Adrenal gland (tissue), 9 donors: ENCODE measurements at regions not wholly inside any gene's neighbourhood (a gene's known extent, or its start where the extent isn't known, plus 50 kb on each side); places are given as distances from the start of the nearest gene placed in this dataset.
A peak's percentile ranks its signal among the peaks of the same experiment; 100 is the strongest.

Experiments
- DNase-seq, 7 donors: peaks; one replicate each; pipeline ENCODE4 v3.0.0-alpha.2; 2019 to 2020
- H3K27ac ChIP-seq, 5 donors: fragments of 200-600 bp; sonication (generic) in 4 of 5; 1 replicate in 3 of 5; 2 replicates in 2 of 5; pipeline versions ENCODE4 v1.5.1 to v1.8.0; 2016 to 2020; ENCODE audit warnings: mild to moderate bottlenecking in 1 of 5
- H3K27me3 ChIP-seq: fragments of 200-600 bp; 2 replicates; pipeline ENCODE4 v1.8.0; 2021
- H3K36me3 ChIP-seq, 2 donors: fragments of 200-600 bp; replicated peaks in 1 of 2; 1 replicate in 1 of 2; 2 replicates in 1 of 2; pipeline versions ENCODE4 v1.5.1 to v1.8.0; 2018 to 2022
- H3K4me1 ChIP-seq, 2 donors: fragments of 200-600 bp; replicated peaks in 1 of 2; 1 replicate in 1 of 2; 2 replicates in 1 of 2; pipeline versions ENCODE4 v1.5.1 to v1.8.0; 2018 to 2021
- H3K4me3 ChIP-seq, 4 donors: fragments of 200-600 bp; sonication (generic) in 3 of 4; one replicate each; pipeline ENCODE4 v1.5.1; 2016 to 2018
- H3K9me3 ChIP-seq, 3 donors: fragments of 200-600 bp; sonication (generic) in 1 of 3; replicated peaks in 1 of 3; 1 replicate in 2 of 3; 2 replicates in 1 of 3; pipeline versions ENCODE4 v1.5.1 to v1.8.0; 2016 to 2021
- CTCF ChIP-seq, 6 experiments: fragments of 450-650 bp in 4 of 6; fragments of 200-600 bp in 2 of 6; sonication (generic) in 1 of 6; IDR thresholded peaks; 1 replicate in 5 of 6; 2 replicates in 1 of 6; pipeline versions ENCODE4 v1.5.1 to v1.8.0; 2016 to 2021; ENCODE audit warnings: antibody characterized with exemption in 6 of 6, mild to moderate bottlenecking in 2 of 6, moderate library complexity in 1 of 6
- POLR2A ChIP-seq, 2 donors: fragments of 450-650 bp; IDR thresholded peaks; one replicate each; pipeline ENCODE4 v1.6.1; 2017; ENCODE audit warnings: antibody characterized with exemption in 2 of 2, mild to moderate bottlenecking in 2 of 2, moderate library complexity in 1 of 2
- WGBS, 4 donors: extraction: QIAGEN DNeasy Blood & Tissue Kit in 2 of 4; methylation state at CpG; one replicate each; pipeline versions ENCODE4 v1.1.5 to v1.1.7; 2013 to 2017; 5-methylcytosine and 5-hydroxymethylcytosine counted together
- intact Hi-C, 2 donors: fragments of 100-400 bp; cut with DNase I; formaldehyde crosslinking; loops; one replicate each; pipeline versions ENCODE4 v1.14.1 to v1.15.0; 2022 to 2023
- donor health status: healthy with polysubstance abuse.
- donor health status: Bipolar disorder and iron deficiency.
- donor health status: DM: yes; HTN: yes; CAD: no.
- donor health status: DM: no; HTN: no; CAD: no.
- donor health status: DM: no; HTN: no; CAD: no.

GRCh38 chr12:19002216-19002615, 127.3 kb upstream of the PLEKHA5 start:
- 79 to 82% (median 81%) methylated on average over 3 of the region's 3 CpGs for WGBS, 4 donors
- H3K9me3 ChIP-seq = no peaks in the 10 kb centered on the region
- no peak overlapping the region for H3K4me3 ChIP-seq
- no peaks in the 10 kb centered on the region for H3K36me3 ChIP-seq
- H3K27ac ChIP-seq = no peak overlapping the region
- intact Hi-C loops = no loop called here
- no peaks in the 10 kb centered on the region for H3K27me3 ChIP-seq
- peak in 1 of 7 donors; percentile 23 for DNase-seq
- TF ChIP-seq CTCF (IDR thresholded peaks at IDR 0.05) (no peak), POLR2A (IDR thresholded peaks at IDR 0.05) (no peak)
- H3K4me1 ChIP-seq = no peaks in the 10 kb centered on the region

- no peak for DNase-seq
- no peak for TF ChIP-seq POLR2A (IDR thresholded peaks at IDR 0.05)
- no peak for TF ChIP-seq CTCF (IDR thresholded peaks at IDR 0.05)
- no peak overlapping the region for H3K4me3 ChIP-seq
- no peak overlapping the region for H3K27ac ChIP-seq
- H3K9me3 ChIP-seq = no peaks in the 10 kb centered on the region
- H3K4me1 ChIP-seq = no peaks in the 10 kb centered on the region
- no peaks in the 10 kb centered on the region for H3K36me3 ChIP-seq
- H3K27me3 ChIP-seq = no peaks in the 10 kb centered on the region
- WGBS, 4 donors = 55 to 70% (median 57%) methylated on average over 2 of the region's 2 CpGs
- intact Hi-C loops = no loop called here
Measured at GRCh38 chr12:19003141-19003540, 126.4 kb upstream of the PLEKHA5 start.

- Histone ChIP-seq H3K4me1 (no peaks in the 10 kb centered on the region), H3K27me3 (no peaks in the 10 kb centered on the region), H3K4me3 (no peak overlapping the region), H3K36me3 (no peaks in the 10 kb centered on the region), H3K9me3 (no peaks in the 10 kb centered on the region), H3K27ac (no peak overlapping the region)
- intact Hi-C loops = no loop called here
- TF ChIP-seq POLR2A (IDR thresholded peaks at IDR 0.05) (no peak), CTCF (IDR thresholded peaks at IDR 0.05) (no peak)
- 76 to 88% (median 82%) methylated on average over 4 of the region's 4 CpGs for WGBS, 4 donors
- DNase-seq = no peak
Measured at GRCh38 chr12:19003987-19004619, 125.4 kb upstream of the PLEKHA5 start.

GRCh38 chr12:19005257-19005801, 124.2 kb upstream of the PLEKHA5 start:
- 92 to 98% (median 93%) methylated on average over 4 of the region's 4 CpGs for WGBS, 4 donors

More at GRCh38 chr12:19005257-19005801, 124.2 kb upstream of the PLEKHA5 start:
- H3K4me1 ChIP-seq = no peaks in the 10 kb centered on the region
- no peak overlapping the region for H3K4me3 ChIP-seq
- DNase-seq = no peak
- intact Hi-C loops = no loop called here
- no peaks in the 10 kb centered on the region for H3K9me3 ChIP-seq
- no peaks in the 10 kb centered on the region for H3K27me3 ChIP-seq
- no peaks in the 10 kb centered on the region for H3K36me3 ChIP-seq
- TF ChIP-seq CTCF (IDR thresholded peaks at IDR 0.05) = no peak
- H3K27ac ChIP-seq = no peak overlapping the region
